Activated CD8-positive, alpha-beta T cell treated with anti-CD3 and anti-CD28 coated beads for 36 hours (primary cell): ENCODE measurements at regions not wholly inside any gene's neighbourhood (a gene's known extent, or its start where the extent isn't known, plus 50 kb on each side); places are given as distances from the start of the nearest gene placed in this dataset.

Experiments used
- ATAC-seq: fragments of 200-7000 bp; cut with Tn5 transposase; one replicate; pipeline ENCODE4 v1.10.0; 2021; ENCODE audit warnings: mild to moderate bottlenecking, moderate library complexity
- CTCF ChIA-PET: fragments of 350-600 bp; sonication (Branson Sonifier 250); formaldehyde crosslinking; loops from one replicate; lab custom pipeline; 2021; ENCODE audit warnings: antibody characterized with exemption; lab: Charles Lee
- POLR2A ChIA-PET: fragments of 350-600 bp; sonication (Branson Sonifier 250); formaldehyde crosslinking; loops from one replicate; lab custom pipeline; 2021; ENCODE audit warnings: antibody characterized with exemption; lab: Charles Lee
- DNase-seq: peaks from one replicate; pipeline ENCODE4 v3.0.0-alpha.2; 2020
- H3K27ac Mint-ChIP-seq: one replicate; pipeline ENCODE4 v1.8.0; 2021; ENCODE audit warnings: mild to moderate bottlenecking, mixed read lengths
- H3K27me3 Mint-ChIP-seq: one replicate; pipeline ENCODE4 v1.8.0; 2021; ENCODE audit warnings: mixed read lengths
- H3K36me3 Mint-ChIP-seq: one replicate; pipeline ENCODE4 v1.8.0; 2021; ENCODE audit warnings: low read depth, mixed read lengths
- H3K4me1 Mint-ChIP-seq: one replicate; pipeline ENCODE4 v1.8.0; 2021; ENCODE audit warnings: low read depth, mixed read lengths
- H3K4me3 Mint-ChIP-seq: one replicate; pipeline ENCODE4 v1.8.0; 2021; ENCODE audit warnings: mild to moderate bottlenecking, moderate library complexity, mixed read lengths
- H3K9me3 Mint-ChIP-seq: one replicate; pipeline ENCODE4 v1.8.0; 2021; ENCODE audit warnings: mixed read lengths
- CTCF ChIP-seq: fragments of 200-600 bp; IDR thresholded peaks from one replicate; pipeline ENCODE4 v1.8.0; 2022; ENCODE audit warnings: antibody characterized with exemption, mild to moderate bottlenecking
- intact Hi-C: fragments of 100-400 bp; cut with micrococcal nuclease; formaldehyde crosslinking; loops from one replicate; pipeline ENCODE4 v1.10.0; 2022

GRCh38 chr9:18122171-18122570, 351.8 kb upstream of the ADAMTSL1 start:
- ChIA-PET POLR2A (no interaction called here), CTCF (no interaction called here)
- DNase-seq (no peak), ATAC-seq (no peak)
- no peaks in the 10 kb centered on the region for H3K4me1 Mint-ChIP-seq
- H3K4me3 Mint-ChIP-seq, result no peak overlapping the region
- no peaks in the 10 kb centered on the region for H3K36me3 Mint-ChIP-seq
- H3K27ac Mint-ChIP-seq, result no peak overlapping the region
- H3K9me3 Mint-ChIP-seq, result no peaks in the 10 kb centered on the region
- H3K27me3 Mint-ChIP-seq, result peaks cover 2% of the 10 kb centered on the region
- no peak for TF ChIP-seq CTCF
- intact Hi-C loops, result no loop called here

- Mint-ChIP-seq H3K4me1 (no peaks in the 10 kb centered on the region), H3K36me3 (no peaks in the 10 kb centered on the region), H3K27ac (no peak overlapping the region), H3K27me3 (peaks cover 2% of the 10 kb centered on the region), H3K4me3 (no peak overlapping the region), H3K9me3 (no peaks in the 10 kb centered on the region)
- ATAC-seq, result no peak
- no peak for TF ChIP-seq CTCF
- ChIA-PET CTCF (no interaction called here), POLR2A (no interaction called here)
- intact Hi-C loops, result no loop called here
- DNase-seq, result no peak
Observed at GRCh38 chr9:18124760-18125159, 349.2 kb upstream of the ADAMTSL1 start.

- TF ChIP-seq CTCF, result no peak
- intact Hi-C loops, result no loop called here
- ATAC-seq, result no peak
- POLR2A ChIA-PET, result no interaction called here
- Mint-ChIP-seq H3K4me1 (no peaks in the 10 kb centered on the region), H3K9me3 (peaks cover 2% of the 10 kb centered on the region), H3K27me3 (peaks cover 2% of the 10 kb centered on the region), H3K36me3 (no peaks in the 10 kb centered on the region), H3K4me3 (no peak overlapping the region), H3K27ac (no peak overlapping the region)
- CTCF ChIA-PET, result no interaction called here
- no peak for DNase-seq
Observed at GRCh38 chr9:18126831-18127498, 347.0 kb upstream of the ADAMTSL1 start.

- no peak for TF ChIP-seq CTCF
- no peaks in the 10 kb centered on the region for H3K36me3 Mint-ChIP-seq
- H3K27ac Mint-ChIP-seq, result no peak overlapping the region
- H3K4me1 Mint-ChIP-seq, result no peaks in the 10 kb centered on the region
- CTCF ChIA-PET, result no interaction called here
- intact Hi-C loops, result no loop called here
- POLR2A ChIA-PET, result no interaction called here
- no peak overlapping the region for H3K4me3 Mint-ChIP-seq
- DNase-seq (no peak), ATAC-seq (no peak)
- H3K27me3 Mint-ChIP-seq, result peaks cover 2% of the 10 kb centered on the region
- peaks cover 6% of the 10 kb centered on the region for H3K9me3 Mint-ChIP-seq
Observed at GRCh38 chr9:18127499-18127875, 346.5 kb upstream of the ADAMTSL1 start.

DNA sequence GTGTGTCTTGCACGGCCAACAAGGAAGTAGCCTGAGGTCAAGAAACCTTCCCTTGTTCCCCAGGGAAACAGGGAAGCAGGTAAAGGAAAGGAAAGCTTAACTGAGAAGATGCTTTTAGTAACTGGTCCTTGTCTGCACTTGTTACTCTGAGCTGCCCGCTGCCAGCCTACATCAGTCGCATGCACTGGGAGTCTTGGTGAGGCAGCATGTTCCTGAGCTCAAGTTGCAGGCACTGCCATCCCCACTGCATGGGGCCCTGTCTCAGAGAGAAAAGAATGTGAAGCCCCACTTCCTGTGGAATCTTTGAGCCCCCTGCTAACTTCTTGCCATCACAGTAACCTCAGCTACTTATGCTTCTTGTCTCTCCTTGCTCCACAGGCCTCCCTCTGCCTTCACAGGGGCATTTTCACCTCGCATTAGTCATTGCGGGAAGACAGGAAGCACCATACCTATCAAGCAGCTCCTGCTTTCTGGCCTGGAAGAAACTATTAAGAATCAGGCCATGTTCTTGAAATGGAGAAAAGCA, 344.1 kb upstream of the ADAMTSL1 start:
- ChIA-PET POLR2A (no interaction called here), CTCF (no interaction called here)
- Mint-ChIP-seq H3K9me3 (peaks cover 6% of the 10 kb centered on the region), H3K4me3 (no peak overlapping the region), H3K27me3 (peaks cover 2% of the 10 kb centered on the region), H3K4me1 (no peaks in the 10 kb centered on the region), H3K27ac (no peak overlapping the region), H3K36me3 (no peaks in the 10 kb centered on the region)
- no peak for DNase-seq
- no peak for TF ChIP-seq CTCF
- intact Hi-C loops, result no loop called here
- ATAC-seq, result no peak
